K562 (cell line): ENCODE measurements at regions not wholly inside any gene's neighbourhood (a gene's known extent, or its start where the extent isn't known, plus 50 kb on each side); places are given as distances from the start of the nearest gene placed in this dataset.

ENCODE experiments used
- ATAC-seq: fragments of 200-7000 bp; cut with Tn5 transposase; 3 replicates; pipeline ENCODE4 v1.9.1; 2020; ENCODE audit warnings: moderate library complexity
- BruUV-seq: library from RNA; stranded (reverse); fragments of 400-500 nt; replicated peaks from 2 replicates; lab custom pipeline; 2021; lab: Mats Ljungman, UMichigan
- CTCF ChIA-PET: fragments of 300-600 bp; formaldehyde crosslinking; extraction: SDS; loops from one replicate; lab custom pipeline; 2021; ENCODE audit warnings: low intra/inter-chr PET ratio; lab: Yijun Ruan, JAX
- POLR2A ChIA-PET: fragments of 300-600, 350-650 bp; sonication (Branson Sonifier 250); formaldehyde crosslinking; extraction: SDS; loops from one replicate; lab custom pipeline; 2021; ENCODE audit warnings: antibody characterized with exemption, inconsistent platforms; lab: Yijun Ruan, JAX
- DNase-seq, 4 experiments: peaks; one replicate each; pipeline versions ENCODE4 v3.0.0 to v3.0.0-alpha.2; 2011 to 2018; ENCODE audit warnings: low spot score in 3 of 4, mixed read lengths in 3 of 4; ENCODE audit errors: extremely low read depth in 1 of 4
- FAIRE-seq: peaks from 2 replicates; lab custom pipeline; 2011; peaks lifted over from hg19 to GRCh38; lab: Jason Lieb, UNC
- H2AFZ ChIP-seq: 2 replicates; pipeline ENCODE4 v1.6.0; 2011; ENCODE audit warnings: low read depth, low read length, control low read depth, inconsistent platforms
- H3K27ac ChIP-seq: fragments of 200-600 bp; 3 replicates; pipeline ENCODE4 v1.8.0; 2011; ENCODE audit warnings: low read depth, mild to moderate bottlenecking, control low read depth, inconsistent platforms, low read length, moderate library complexity, mixed read lengths; ENCODE audit errors: extremely low read depth
- H3K27me3 ChIP-seq, 2 experiments: fragments of 300-600 bp in 1 of 2; 2 replicates in 1 of 2; 3 replicates in 1 of 2; pipeline versions ENCODE4 v1.6.0 to v1.8.0; 2011; ENCODE audit warnings: inconsistent platforms in 2 of 2, low read length in 2 of 2, mild to moderate bottlenecking in 1 of 2, mixed read lengths in 1 of 2, moderate library complexity in 1 of 2; ENCODE audit not compliant: control insufficient read depth in 2 of 2, insufficient read depth in 2 of 2
- H3K36me3 ChIP-seq: fragments of 300-600 bp; 3 replicates; pipeline ENCODE4 v1.8.0; 2011; ENCODE audit warnings: mild to moderate bottlenecking, low read length, inconsistent platforms; ENCODE audit not compliant: control insufficient read depth, insufficient read depth
- H3K4me1 ChIP-seq, 2 experiments: fragments of 200-600 bp in 1 of 2; replicated peaks in 1 of 2; 2 replicates in 1 of 2; 3 replicates in 1 of 2; pipeline versions ENCODE4 v1.5.1 to v1.8.0; 2011; ENCODE audit warnings: inconsistent platforms in 2 of 2, low read length in 2 of 2, mild to moderate bottlenecking in 1 of 2, mixed read lengths in 1 of 2, moderate library complexity in 1 of 2; ENCODE audit not compliant: control insufficient read depth in 2 of 2, insufficient read depth in 2 of 2
- H3K4me2 ChIP-seq: 2 replicates; pipeline ENCODE4 v1.6.1; 2011; ENCODE audit warnings: low read length, control low read depth, inconsistent platforms, mixed read lengths; ENCODE audit not compliant: insufficient read depth
- H3K4me3 ChIP-seq: fragments of 200-600 bp; sonication (generic), shearing (Covaris generic); 2 replicates; pipeline ENCODE4 v1.5.1; 2016; ENCODE audit warnings: control low read depth, inconsistent platforms
- H3K79me2 ChIP-seq: fragments of 200-600 bp; 3 replicates; pipeline ENCODE4 v1.8.0; 2011; ENCODE audit warnings: low read length, inconsistent platforms; ENCODE audit not compliant: control insufficient read depth, insufficient read depth
- H3K9ac ChIP-seq, 2 experiments: 2 replicates each; pipeline versions ENCODE4 v1.6.0 to v1.6.1; 2011; ENCODE audit warnings: low read depth in 2 of 2, low read length in 2 of 2, control low read depth in 1 of 2, inconsistent platforms in 1 of 2, mild to moderate bottlenecking in 1 of 2, mixed read lengths in 1 of 2; ENCODE audit not compliant: insufficient read depth in 1 of 2
- H3K9me1 ChIP-seq: one replicate; pipeline ENCODE4 v1.6.0; 2011; ENCODE audit warnings: inconsistent platforms, mild to moderate bottlenecking, low read length, moderate library complexity; ENCODE audit not compliant: control insufficient read depth, insufficient read depth
- H3K9me3 ChIP-seq: replicated peaks from 2 replicates; pipeline ENCODE4 v1.5.1; 2011; ENCODE audit warnings: low read depth, low read length, inconsistent platforms; ENCODE audit not compliant: control insufficient read depth, insufficient read depth
- H4K20me1 ChIP-seq: replicated peaks from 2 replicates; pipeline ENCODE4 v1.6.1; 2011; ENCODE audit warnings: low read length, inconsistent platforms, mixed read lengths; ENCODE audit not compliant: control insufficient read depth, insufficient read depth
- BCOR ChIP-seq: fragments of 450-650 bp; IDR thresholded peaks from 2 replicates; pipeline ENCODE4 v1.6.1; 2016
- C11orf30 ChIP-seq: fragments of 450-650 bp; IDR thresholded peaks from 2 replicates; pipeline ENCODE4 v1.6.1; 2016; ENCODE audit warnings: low read depth, mild to moderate bottlenecking
- HDAC2 ChIP-seq: fragments of 450-650 bp; IDR thresholded peaks from 2 replicates; pipeline ENCODE4 v1.6.1; 2016; ENCODE audit warnings: mild to moderate bottlenecking
- MAFF ChIP-seq: IDR thresholded peaks from 2 replicates; pipeline ENCODE4 v1.6.1; 2012; ENCODE audit warnings: low read length, improper control_type of control experiment
- MAFG ChIP-seq: fragments of 450-650 bp; conservative IDR thresholded peaks from 2 replicates; pipeline ENCODE4 v1.6.1; 2016; ENCODE audit warnings: missing genetic modification characterization, missing compliant biosample characterization
- SMARCC2 ChIP-seq: fragments of 450-650 bp; IDR thresholded peaks from 2 replicates; pipeline ENCODE4 v1.6.1; 2017; ENCODE audit warnings: antibody characterized with exemption, moderate library complexity, mild to moderate bottlenecking, low read depth
- SOX6 ChIP-seq: fragments of 450-650 bp; IDR thresholded peaks from 2 replicates; pipeline ENCODE4 v1.6.1; 2014; ENCODE audit warnings: mild to moderate bottlenecking
- ZBTB7A ChIP-seq: IDR thresholded peaks from 2 replicates; pipeline ENCODE4 v1.6.1; 2011; ENCODE audit warnings: low read depth, mild to moderate bottlenecking, low read length, moderate library complexity, borderline replicate concordance; ENCODE audit not compliant: control insufficient read depth
- ZNF311 ChIP-seq: fragments of 250-450 bp; sonication (Bioruptor Pico); IDR thresholded peaks from 2 replicates; pipeline ENCODE4 v1.4.0; 2020; ENCODE audit warnings: mild to moderate bottlenecking, moderate library complexity
- ZNF316 ChIP-seq: fragments of 450-650 bp; IDR thresholded peaks from 2 replicates; pipeline ENCODE4 v1.6.1; 2016
- ZNF668 ChIP-seq: fragments of 250-450 bp; sonication (Bioruptor Pico); IDR thresholded peaks from 2 replicates; pipeline ENCODE4 v1.8.0; 2022; ENCODE audit warnings: mild to moderate bottlenecking, inconsistent platforms
- WGBS: fragments of 100-300 bp; shearing (Covaris generic); methylation state at CpG from one replicate; pipeline ENCODE4 v1.1.6; 2016; ENCODE audit warnings: low coverage, mixed read lengths; ENCODE audit not compliant: insufficient coverage; ENCODE audit errors: missing lambda C conversion rate; 5-methylcytosine and 5-hydroxymethylcytosine counted together
- in situ Hi-C: fragments of 300-500 bp; cut with MboI; formaldehyde crosslinking; loops from 4 replicates; pipeline ENCODE4 v1.15.0; 2018; ENCODE audit warnings: inconsistent platforms, mixed read lengths
- intact Hi-C: fragments of 100-400 bp; cut with micrococcal nuclease; formaldehyde crosslinking; loops from 2 replicates; pipeline ENCODE4 v1.14.2; 2022

GRCh38 chr13:37919329-37919880 lies 49.8 kb upstream of the TRPC4 start:
- no peak overlapping the region for H3K4me2 ChIP-seq
- POLR2A ChIA-PET: interaction anchor here (0.9 kb wide), 1 partner anchor 10 kb away, joined by 5 read pairs; no protein-coding TSS in a partner anchor
- no peak for FAIRE-seq
- H3K4me1 ChIP-seq: peaks cover 4 to 12% of the 10 kb centered on the region in 2 experiments; a peak in 2 of 5 replicates
- H3K36me3 ChIP-seq: no peaks in the 10 kb centered on the region
- no peaks in the 10 kb centered on the region for H3K9me3 ChIP-seq
- CTCF ChIA-PET: no interaction called here
- H3K27me3 ChIP-seq: no peaks in the 10 kb centered on the region
- no peak overlapping the region for H3K9ac ChIP-seq
- H4K20me1 ChIP-seq: no peaks in the 10 kb centered on the region
- intact Hi-C loops (no loop called here), in situ Hi-C loops (no loop called here)
- no peak for ATAC-seq
- BruUV-seq: no TSS peak
- 48% methylated on average over 4 of the region's 4 CpGs for WGBS
- H3K9me1 ChIP-seq: no peaks in the 10 kb centered on the region
- no peak for DNase-seq
- H3K4me3 ChIP-seq: no peak overlapping the region
- H2AFZ ChIP-seq: peak overlapping the region; percentile 55; the same call in 1 of the 2 replicates
- H3K27ac ChIP-seq: no peak overlapping the region
- TF ChIP-seq ZNF668 (CRISPR knock-in tag) (no peak), HDAC2 (no peak), MAFF (peak; percentile 39), ZNF311 (CRISPR knock-in tag) (no peak), C11orf30 (peak; percentile 69), MAFG (peak; percentile 51; the same call in 1 of the 2 replicates), ZNF316 (peak; percentile 77), ZBTB7A (no peak), SMARCC2 (no peak), SOX6 (no peak), BCOR (no peak)
- H3K79me2 ChIP-seq: no peaks in the 10 kb centered on the region
